IMR-90 (cell line): ENCODE measurements at regions not wholly inside any gene's neighbourhood (a gene's known extent, or its start where the extent isn't known, plus 50 kb on each side); places are given as distances from the start of the nearest gene placed in this dataset.

Source experiments
- ATAC-seq: fragments of 200-7000 bp; cut with Tn5 transposase; 2 replicates; pipeline ENCODE4 v1.9.1; 2020; ENCODE audit warnings: low read depth, mild to moderate bottlenecking, moderate library complexity
- BruUV-seq: library from RNA; stranded (reverse); fragments of 400-500 nt; replicated peaks from 2 replicates; lab custom pipeline; 2021; lab: Mats Ljungman, UMichigan
- CTCF ChIA-PET: fragments of 300-600 bp; formaldehyde crosslinking; extraction: SDS; loops from one replicate; lab custom pipeline; 2021; ENCODE audit warnings: antibody characterized with exemption; lab: Yijun Ruan, JAX
- POLR2A ChIA-PET: fragments of 300-600 bp; sonication (Branson Sonifier 250); formaldehyde crosslinking; loops from one replicate; lab custom pipeline; 2022; ENCODE audit warnings: antibody characterized with exemption; ENCODE audit not compliant: unreplicated experiment; lab: Charles Lee
- DNase-seq: peaks from one replicate; pipeline ENCODE4 v3.0.0; 2013
- H2AFZ ChIP-seq: replicated peaks from 2 replicates; pipeline ENCODE3; 2013; ENCODE audit warnings: low read length, mild to moderate bottlenecking; ENCODE audit not compliant: poor library complexity
- H2AK5ac ChIP-seq: 2 replicates; pipeline ENCODE4 v1.6.1; 2013; ENCODE audit warnings: low read depth, low read length, inconsistent platforms
- H2AK9ac ChIP-seq: replicated peaks from 2 replicates; pipeline ENCODE3; 2013; ENCODE audit warnings: mild to moderate bottlenecking, low read depth, low read length, moderate library complexity; ENCODE audit not compliant: poor library complexity
- H2BK120ac ChIP-seq: 2 replicates; pipeline ENCODE4 v1.6.1; 2013; ENCODE audit warnings: low read depth, low read length, inconsistent platforms
- H2BK15ac ChIP-seq: 3 replicates; pipeline ENCODE4 v1.6.1; 2013; ENCODE audit warnings: low read depth, low read length, inconsistent platforms
- H2BK20ac ChIP-seq: 2 replicates; pipeline ENCODE4 v1.6.1; 2013; ENCODE audit warnings: low read depth, mild to moderate bottlenecking, inconsistent platforms, low read length, moderate library complexity
- H2BK5ac ChIP-seq: 2 replicates; pipeline ENCODE4 v1.6.1; 2013; ENCODE audit warnings: mild to moderate bottlenecking, low read depth, low read length, inconsistent platforms; ENCODE audit not compliant: poor library complexity, severe bottlenecking
- H3K14ac ChIP-seq: replicated peaks from 2 replicates; pipeline ENCODE4 v1.6.1; 2013; ENCODE audit warnings: low read depth, low read length, inconsistent platforms
- H3K18ac ChIP-seq: 2 replicates; pipeline ENCODE4 v1.6.1; 2013; ENCODE audit warnings: low read depth, low read length, control low read depth
- H3K23ac ChIP-seq: 2 replicates; pipeline ENCODE4 v1.6.1; 2013; ENCODE audit warnings: low read depth, low read length, inconsistent platforms
- H3K27ac ChIP-seq: 2 replicates; pipeline ENCODE4 v1.5.1; 2013; ENCODE audit warnings: mild to moderate bottlenecking, control low read depth, low read length; ENCODE audit not compliant: insufficient read depth
- H3K27me3 ChIP-seq: 2 replicates; pipeline ENCODE4 v1.6.1; 2013; ENCODE audit warnings: low read length; ENCODE audit not compliant: control insufficient read depth, insufficient read depth
- H3K36me3 ChIP-seq: 2 replicates; pipeline ENCODE4 v1.6.1; 2013; ENCODE audit warnings: low read length, mixed read lengths; ENCODE audit not compliant: control insufficient read depth, insufficient read depth
- H3K4ac ChIP-seq: 2 replicates; pipeline ENCODE4 v1.6.1; 2013; ENCODE audit warnings: low read depth, low read length, inconsistent platforms
- H3K4me1 ChIP-seq: 2 replicates; pipeline ENCODE4 v1.6.1; 2013; ENCODE audit warnings: low read length, mixed read lengths; ENCODE audit not compliant: control insufficient read depth, insufficient read depth
- H3K4me2 ChIP-seq: 2 replicates; pipeline ENCODE4 v1.6.1; 2013; ENCODE audit warnings: low read depth, mild to moderate bottlenecking, control low read depth, low read length, moderate library complexity
- H3K4me3 ChIP-seq: 2 replicates; pipeline ENCODE4 v1.5.1; 2013; ENCODE audit warnings: low read depth, mild to moderate bottlenecking, control low read depth, low read length, moderate library complexity; ENCODE audit not compliant: insufficient read depth
- H3K56ac ChIP-seq: 2 replicates; pipeline ENCODE4 v1.6.1; 2013; ENCODE audit warnings: low read length, inconsistent platforms; ENCODE audit not compliant: insufficient read depth; ENCODE audit errors: extremely low read depth
- H3K79me1 ChIP-seq, 2 experiments: 2 replicates each; pipeline ENCODE4 v1.6.1; 2013; ENCODE audit warnings: low read length in 2 of 2, inconsistent platforms in 1 of 2, low read depth in 1 of 2
- H3K9ac ChIP-seq: 2 replicates; pipeline ENCODE4 v1.6.1; 2013; ENCODE audit warnings: low read depth, low read length, control low read depth
- H3K9me1 ChIP-seq: 2 replicates; pipeline ENCODE4 v1.6.1; 2013; ENCODE audit warnings: low read length, inconsistent platforms; ENCODE audit not compliant: insufficient read depth
- H3K9me3 ChIP-seq: 2 replicates; pipeline ENCODE4 v1.6.1; 2013; ENCODE audit warnings: low read length; ENCODE audit not compliant: control insufficient read depth, insufficient read depth
- H4K20me1 ChIP-seq: 2 replicates; pipeline ENCODE4 v1.6.1; 2013; ENCODE audit warnings: low read length, inconsistent platforms; ENCODE audit not compliant: insufficient read depth
- H4K5ac ChIP-seq: 2 replicates; pipeline ENCODE4 v1.6.1; 2013; ENCODE audit warnings: mild to moderate bottlenecking, low read depth, low read length, control low read depth
- H4K8ac ChIP-seq, 2 experiments: 2 replicates each; pipeline ENCODE4 v1.6.1; 2013; ENCODE audit warnings: low read depth in 2 of 2, low read length in 2 of 2, control low read depth in 1 of 2, inconsistent platforms in 1 of 2
- H4K91ac ChIP-seq: 2 replicates; pipeline ENCODE4 v1.6.1; 2013; ENCODE audit warnings: low read depth, low read length, inconsistent platforms; ENCODE audit not compliant: insufficient read depth
- BHLHE40 ChIP-seq: fragments of 150-350 bp; IDR thresholded peaks from 2 replicates; pipeline ENCODE4 v1.6.1; 2016; ENCODE audit warnings: mild to moderate bottlenecking, low read depth, low read length
- CEBPB ChIP-seq: IDR thresholded peaks from 2 replicates; pipeline ENCODE4 v1.6.1; 2012; ENCODE audit warnings: low read depth, low read length, improper control_type of control experiment
- CHD1 ChIP-seq: IDR thresholded peaks from 2 replicates; pipeline ENCODE4 v1.6.1; 2012; ENCODE audit warnings: low read depth, low read length, improper control_type of control experiment
- ELK1 ChIP-seq: fragments of 150-350 bp; IDR thresholded peaks from 2 replicates; pipeline ENCODE4 v1.6.1; 2016; ENCODE audit warnings: low read depth, mild to moderate bottlenecking, low read length, moderate library complexity, borderline replicate concordance
- MAFK ChIP-seq: IDR thresholded peaks from 2 replicates; pipeline ENCODE4 v1.6.1; 2012; ENCODE audit warnings: low read depth, low read length, improper control_type of control experiment
- MAZ ChIP-seq: IDR thresholded peaks from 2 replicates; pipeline ENCODE4 v1.6.1; 2012; ENCODE audit warnings: low read depth, mild to moderate bottlenecking, low read length, improper control_type of control experiment, moderate library complexity, borderline replicate concordance
- MXI1 ChIP-seq: IDR thresholded peaks from 2 replicates; pipeline ENCODE4 v1.6.1; 2012; ENCODE audit warnings: low read depth, mild to moderate bottlenecking, low read length, moderate library complexity, borderline replicate concordance
- NFE2L2 ChIP-seq: fragments of 150-350 bp; IDR thresholded peaks from 2 replicates; pipeline ENCODE4 v1.6.1; 2016; ENCODE audit warnings: low read depth, mild to moderate bottlenecking, low read length
- POLR2A ChIP-seq: IDR thresholded peaks from 2 replicates; pipeline ENCODE4 v1.6.1; 2012; ENCODE audit warnings: mild to moderate bottlenecking, low read depth, low read length
- RAD21 ChIP-seq: IDR thresholded peaks from 2 replicates; pipeline ENCODE4 v1.6.1; 2012; ENCODE audit warnings: low read length, improper control_type of control experiment
- RCOR1 ChIP-seq: IDR thresholded peaks from 2 replicates; pipeline ENCODE4 v1.6.1; 2012; ENCODE audit warnings: mild to moderate bottlenecking, low read length, improper control_type of control experiment; ENCODE audit not compliant: insufficient replicate concordance
- RFX5 ChIP-seq: IDR thresholded peaks from 2 replicates; pipeline ENCODE4 v1.8.0; 2012; ENCODE audit warnings: low read depth, mild to moderate bottlenecking, low read length, moderate library complexity
- SMC3 ChIP-seq: fragments of 150-350 bp; IDR thresholded peaks from 2 replicates; pipeline ENCODE4 v1.6.1; 2016; ENCODE audit warnings: low read depth, mild to moderate bottlenecking, antibody characterized with exemption, low read length, moderate library complexity
- USF2 ChIP-seq: fragments of 150-350 bp; IDR thresholded peaks from 2 replicates; pipeline ENCODE4 v1.6.1; 2017; ENCODE audit warnings: mild to moderate bottlenecking, antibody characterized with exemption, low read length, low read depth
- WGBS, 2 experiments: methylation state at CpG; one replicate each; pipeline versions ENCODE4 v1.1.5 to v1.1.7; 2013; ENCODE audit warnings: missing lambda C conversion rate in 2 of 2; ENCODE audit not compliant: insufficient read length in 1 of 2; ENCODE audit errors: extremely low coverage in 2 of 2; 5-methylcytosine and 5-hydroxymethylcytosine counted together
- dilution Hi-C: fragments of 300-500 bp; cut with HindIII; formaldehyde crosslinking; loops from one replicate; pipeline ENCODE4 v1.14.3; 2018; ENCODE audit warnings: low sequenced_read_pairs; ENCODE audit not compliant: unreplicated experiment
- in situ Hi-C: fragments of 300-500 bp; cut with MboI; formaldehyde crosslinking; loops from 3 replicates; pipeline ENCODE4 v1.14.3; 2019; ENCODE audit warnings: low sequenced_read_pairs, inconsistent platforms, mixed read lengths
- intact Hi-C: fragments of 100-400 bp; cut with micrococcal nuclease; formaldehyde crosslinking; loops from 2 replicates; pipeline ENCODE4 v1.10.0; 2022
- TF ChIP-seq, protein P1 (sequence below): conservative IDR thresholded peaks from 2 replicates; pipeline ENCODE4 v1.5.1; 2012; ENCODE audit warnings: mild to moderate bottlenecking, low read depth, low read length, improper control_type of control experiment

DNA sequence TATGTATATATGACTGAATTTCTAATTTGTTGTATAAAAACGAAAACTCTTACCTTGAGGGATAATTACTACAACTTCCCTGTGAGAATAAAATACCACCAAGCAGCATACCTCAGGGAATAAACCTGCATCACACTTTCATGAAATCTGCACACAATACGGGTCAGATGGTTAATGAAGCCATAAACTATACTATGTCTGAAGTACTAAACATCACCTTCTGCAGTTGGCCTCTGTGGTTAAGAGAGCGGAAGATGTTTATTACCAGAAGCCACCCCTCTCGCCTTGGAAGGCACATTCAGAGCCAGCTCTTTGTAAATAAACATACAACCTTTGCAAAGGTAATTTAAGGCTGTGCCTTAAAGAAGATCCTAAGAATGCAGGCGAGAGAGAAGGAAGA lies 462.1 kb upstream of the NR2F2 start:
- no peaks in the 10 kb centered on the region for H4K20me1 ChIP-seq
- H2BK5ac ChIP-seq, result no peak overlapping the region
- H3K27me3 ChIP-seq, result no peaks in the 10 kb centered on the region
- DNase-seq (no peak), ATAC-seq (no peak)
- no peak overlapping the region for H3K56ac ChIP-seq
- H2BK15ac ChIP-seq, result no peak overlapping the region
- no CpG with 5 or more reads among the region's 5 CpGs for WGBS, 2 experiments
- CTCF ChIA-PET, result no interaction called here
- no peak overlapping the region for H2AK9ac ChIP-seq
- dilution Hi-C loops (no loop called here), intact Hi-C loops (no loop called here), in situ Hi-C loops (no loop called here)
- H3K4me2 ChIP-seq, result no peak overlapping the region
- no peaks in the 10 kb centered on the region for H3K36me3 ChIP-seq
- no peak overlapping the region for H2AK5ac ChIP-seq
- BruUV-seq, result no TSS peak
- TF ChIP-seq CEBPB (no peak), MXI1 (no peak), BHLHE40 (no peak), POLR2A (no peak), SMC3 (no peak), MAFK (no peak), ELK1 (no peak), RFX5 (no peak), RCOR1 (no peak), MAZ (no peak), CHD1 (no peak), RAD21 (no peak), NFE2L2 (no peak), USF2 (no peak)
- TF ChIP-seq, protein P1, sequence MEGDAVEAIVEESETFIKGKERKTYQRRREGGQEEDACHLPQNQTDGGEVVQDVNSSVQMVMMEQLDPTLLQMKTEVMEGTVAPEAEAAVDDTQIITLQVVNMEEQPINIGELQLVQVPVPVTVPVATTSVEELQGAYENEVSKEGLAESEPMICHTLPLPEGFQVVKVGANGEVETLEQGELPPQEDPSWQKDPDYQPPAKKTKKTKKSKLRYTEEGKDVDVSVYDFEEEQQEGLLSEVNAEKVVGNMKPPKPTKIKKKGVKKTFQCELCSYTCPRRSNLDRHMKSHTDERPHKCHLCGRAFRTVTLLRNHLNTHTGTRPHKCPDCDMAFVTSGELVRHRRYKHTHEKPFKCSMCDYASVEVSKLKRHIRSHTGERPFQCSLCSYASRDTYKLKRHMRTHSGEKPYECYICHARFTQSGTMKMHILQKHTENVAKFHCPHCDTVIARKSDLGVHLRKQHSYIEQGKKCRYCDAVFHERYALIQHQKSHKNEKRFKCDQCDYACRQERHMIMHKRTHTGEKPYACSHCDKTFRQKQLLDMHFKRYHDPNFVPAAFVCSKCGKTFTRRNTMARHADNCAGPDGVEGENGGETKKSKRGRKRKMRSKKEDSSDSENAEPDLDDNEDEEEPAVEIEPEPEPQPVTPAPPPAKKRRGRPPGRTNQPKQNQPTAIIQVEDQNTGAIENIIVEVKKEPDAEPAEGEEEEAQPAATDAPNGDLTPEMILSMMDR, result no peak
- H4K91ac ChIP-seq, result no peak overlapping the region
- no peak overlapping the region for H4K8ac ChIP-seq
- H3K9me3 ChIP-seq, result no peaks in the 10 kb centered on the region
- H3K9me1 ChIP-seq, result no peaks in the 10 kb centered on the region
- H4K5ac ChIP-seq, result no peak overlapping the region
- H2AFZ ChIP-seq, result no peak overlapping the region
- no peak overlapping the region for H3K27ac ChIP-seq
- H2BK120ac ChIP-seq, result no peak overlapping the region
- no peak overlapping the region for H3K23ac ChIP-seq
- H2BK20ac ChIP-seq, result no peak overlapping the region
- H3K18ac ChIP-seq, result no peak overlapping the region
- peaks cover 3% of the 10 kb centered on the region for H3K4me1 ChIP-seq
- H3K4ac ChIP-seq, result no peak overlapping the region
- H3K79me1 ChIP-seq, result no peaks in the 10 kb centered on the region
- POLR2A ChIA-PET, result no interaction called here
- H3K14ac ChIP-seq, result no peak overlapping the region
- H3K9ac ChIP-seq, result no peak overlapping the region
- H3K4me3 ChIP-seq, result no peak overlapping the region
